GM12873 (cell line): ENCODE measurements at regions not wholly inside any gene's neighbourhood (a gene's known extent, or its start where the extent isn't known, plus 50 kb on each side); places are given as distances from the start of the nearest gene placed in this dataset.

ENCODE experiments used
- CTCF ChIP-seq: IDR thresholded peaks from 2 replicates; pipeline ENCODE4 v1.5.1; 2012; ENCODE audit warnings: low read depth, mild to moderate bottlenecking, moderate library complexity, low read length, control low read depth; ENCODE audit not compliant: insufficient read depth; ENCODE audit errors: missing control alignments

- TF ChIP-seq CTCF, result no peak
These were observed 555.8 kb downstream of the RBFOX1 start for GRCh38 chr16:7888411-7888810.

- no peak for TF ChIP-seq CTCF
These were observed 554.7 kb downstream of the RBFOX1 start for GRCh38 chr16:7887316-7887715.

GRCh38 chr16:7871979-7872378 is 539.3 kb downstream of the RBFOX1 start:
- no peak for TF ChIP-seq CTCF

- no peak for TF ChIP-seq CTCF
These were observed 538.7 kb downstream of the RBFOX1 start for GRCh38 chr16:7871371-7871770.

- no peak for TF ChIP-seq CTCF
These were observed 535.2 kb downstream of the RBFOX1 start for GRCh38 chr16:7867831-7868230.

- no peak for TF ChIP-seq CTCF
These were observed 533.5 kb downstream of the RBFOX1 start for GRCh38 chr16:7866144-7866543.

GRCh38 chr16:7861891-7862582 is 529.4 kb downstream of the RBFOX1 start:
- TF ChIP-seq CTCF, result no peak
